ENCODE measurements at regions not wholly inside any gene's neighbourhood (a gene's known extent, or its start where the extent isn't known, plus 50 kb on each side); places are given as distances from the start of the nearest gene placed in this dataset.

DNA sequence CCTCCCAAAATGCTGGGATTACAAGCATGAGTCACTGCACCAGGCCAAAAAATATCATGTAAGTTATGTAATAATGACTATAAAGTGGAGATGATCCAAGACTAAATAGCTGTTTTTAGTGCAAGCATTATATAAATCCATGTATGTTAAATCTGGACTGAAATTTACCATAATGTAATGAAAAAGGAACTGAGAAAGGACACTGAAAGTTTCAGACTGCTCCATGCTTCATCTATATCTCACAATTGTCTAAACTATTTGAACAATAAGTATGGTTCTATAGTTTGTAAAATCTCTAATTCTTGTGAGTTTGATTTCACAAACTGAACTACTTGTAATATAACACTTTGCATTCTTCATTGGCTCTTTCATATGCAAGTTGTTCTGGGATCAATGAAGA, 2299.5 kb downstream of the PCDH9 start:
- no peaks in the 10 kb centered on the region for H3K36me3 ChIP-seq

DNA sequence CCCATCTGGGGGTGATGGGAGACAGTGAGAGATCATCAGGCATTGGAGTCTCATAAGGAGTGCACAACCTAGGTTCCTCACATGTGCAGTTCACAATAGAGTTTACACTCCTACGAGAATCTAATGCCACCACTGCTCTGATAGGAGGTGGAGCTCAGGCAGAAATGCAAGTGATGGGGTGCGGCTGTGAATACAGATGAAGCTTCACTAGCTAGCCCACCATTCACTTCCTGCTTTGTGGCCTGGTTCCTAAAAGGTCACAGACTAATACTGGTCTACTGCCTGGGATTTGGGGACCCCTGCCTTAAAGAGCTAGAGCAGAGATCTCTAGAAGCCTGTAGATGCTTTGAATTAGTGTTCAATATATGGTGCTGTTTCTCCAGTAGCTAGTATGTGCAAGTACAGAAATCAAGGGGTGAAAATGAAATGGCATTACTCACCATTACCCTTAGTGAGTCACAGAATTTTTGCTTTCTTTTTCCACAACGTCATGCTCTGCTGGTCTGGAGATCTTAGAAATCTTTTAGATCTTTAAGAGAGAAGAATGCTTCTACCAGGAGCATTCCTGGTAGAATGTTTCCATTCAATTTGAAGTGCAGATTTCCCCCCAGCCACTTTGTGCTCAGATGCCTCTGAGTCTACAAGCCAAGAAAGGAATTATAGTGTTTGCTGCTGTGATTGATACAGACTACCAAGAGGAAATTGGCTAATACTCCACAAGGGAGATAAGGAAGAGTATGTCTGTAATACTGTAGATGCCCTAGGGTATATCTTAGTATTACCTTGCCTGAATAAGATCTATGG, 2301.2 kb downstream of the PCDH9 start:
- Histone ChIP-seq H3K27ac (no peak overlapping the region), H3K9ac (no peak overlapping the region), H3K36me3 (no peaks in the 10 kb centered on the region), H3K4me3 (no peak overlapping the region), H3K4me1 (peaks cover 0 to 12% (median 10%) of the 10 kb centered on the region in 10 experiments; a peak in 17 of 20 replicates), H3K27me3 (no peaks in the 10 kb centered on the region), H3K9me3 (replicated peaks in 1 of 11) (peaks cover 0 to 4% (median 0%) of the 10 kb centered on the region in 11 experiments; a peak in 1 of 22 replicates), H3K4me2 (peak overlapping the region in 8 of 11 experiments; percentile 9 to 52 (median 41); a peak in 13 of 22 replicates), H4K20me1 (peaks cover 0 to 4% (median 0%) of the 10 kb centered on the region in 11 experiments; a peak in 1 of 22 replicates)
- TF ChIP-seq Cebpa-rat (IDR thresholded peaks at IDR 0.05): no peak

More for the DNA sequence above, 2299.5 kb downstream of the PCDH9 start:
- Histone ChIP-seq H3K4me2 (no peak overlapping the region), H3K4me1 (peaks cover 0 to 12% (median 10%) of the 10 kb centered on the region in 10 experiments; a peak in 17 of 20 replicates), H3K9ac (no peak overlapping the region), H4K20me1 (no peaks in the 10 kb centered on the region), H3K27ac (no peak overlapping the region), H3K9me3 (replicated peaks in 1 of 11) (peaks cover 0 to 2% (median 0%) of the 10 kb centered on the region in 11 experiments; a peak in 1 of 22 replicates), H3K27me3 (no peaks in the 10 kb centered on the region), H3K4me3 (no peak overlapping the region)
- no peak for TF ChIP-seq Cebpa-rat (IDR thresholded peaks at IDR 0.05)

DNA sequence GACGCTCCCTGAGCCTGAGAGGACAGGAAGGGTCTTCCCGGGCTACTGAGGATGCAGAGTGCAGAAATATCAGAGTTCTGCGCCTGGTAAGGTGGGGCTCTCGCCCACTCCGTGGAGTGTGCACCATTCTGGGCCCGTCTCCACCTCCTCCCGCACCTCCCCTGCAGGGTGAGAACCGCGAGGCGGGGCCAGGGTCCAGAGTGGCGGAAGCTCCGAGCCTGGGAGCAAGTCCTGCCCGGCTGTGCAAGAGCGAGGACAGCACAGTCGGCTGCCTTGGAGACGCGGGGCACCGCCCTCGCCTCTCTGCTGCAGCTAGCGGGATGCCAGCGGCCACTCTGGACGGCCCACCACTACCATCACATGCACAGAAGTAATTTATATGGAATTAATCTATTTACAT, 2304.4 kb downstream of the PCDH9 start:
- Histone ChIP-seq H3K36me3 (no peaks in the 10 kb centered on the region), H3K27ac (no peak overlapping the region), H3K27me3 (no peaks in the 10 kb centered on the region), H3K9ac (no peak overlapping the region), H3K9me3 (replicated peaks in 1 of 11) (peaks cover 0 to 4% (median 0%) of the 10 kb centered on the region in 11 experiments; a peak in 1 of 22 replicates), H3K4me1 (peaks cover 0 to 12% (median 10%) of the 10 kb centered on the region in 10 experiments; a peak in 17 of 20 replicates), H3K4me2 (no peak overlapping the region), H3K4me3 (no peak overlapping the region), H4K20me1 (peaks cover 0 to 4% (median 0%) of the 10 kb centered on the region in 11 experiments; a peak in 1 of 22 replicates)
- TF ChIP-seq Cebpa-rat (IDR thresholded peaks at IDR 0.05): no peak

DNA sequence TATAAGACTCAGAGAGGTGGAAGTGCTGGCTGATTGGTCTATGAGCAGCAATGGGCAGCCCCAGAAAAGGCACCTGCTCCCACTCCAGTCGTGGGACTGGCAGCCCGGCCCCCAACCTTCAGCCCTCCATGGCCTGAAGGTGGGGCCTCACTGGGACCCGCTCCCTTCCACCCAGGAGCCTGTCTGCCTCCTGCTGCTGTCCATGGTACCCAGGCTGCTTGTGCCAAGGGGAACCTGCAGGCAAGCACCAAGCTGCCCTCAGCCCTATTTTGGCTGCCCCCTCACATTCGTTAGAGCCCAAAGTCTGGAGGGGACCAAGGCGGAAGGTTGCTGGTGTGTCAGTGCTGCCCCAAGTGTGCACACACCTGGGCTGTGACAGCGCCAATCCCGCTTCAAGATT, 2304.9 kb downstream of the PCDH9 start:
- Histone ChIP-seq H3K27me3 (no peaks in the 10 kb centered on the region), H3K9ac (no peak overlapping the region), H3K4me2 (no peak overlapping the region), H3K4me3 (no peak overlapping the region), H3K4me1 (peaks cover 0 to 12% (median 10%) of the 10 kb centered on the region in 10 experiments; a peak in 17 of 20 replicates), H3K36me3 (no peaks in the 10 kb centered on the region), H4K20me1 (peaks cover 0 to 4% (median 0%) of the 10 kb centered on the region in 11 experiments; a peak in 1 of 22 replicates), H3K27ac (no peak overlapping the region), H3K9me3 (replicated peaks in 1 of 11) (peaks cover 0 to 4% (median 0%) of the 10 kb centered on the region in 11 experiments; a peak in 1 of 22 replicates)
- no peak for TF ChIP-seq Cebpa-rat (IDR thresholded peaks at IDR 0.05)

DNA sequence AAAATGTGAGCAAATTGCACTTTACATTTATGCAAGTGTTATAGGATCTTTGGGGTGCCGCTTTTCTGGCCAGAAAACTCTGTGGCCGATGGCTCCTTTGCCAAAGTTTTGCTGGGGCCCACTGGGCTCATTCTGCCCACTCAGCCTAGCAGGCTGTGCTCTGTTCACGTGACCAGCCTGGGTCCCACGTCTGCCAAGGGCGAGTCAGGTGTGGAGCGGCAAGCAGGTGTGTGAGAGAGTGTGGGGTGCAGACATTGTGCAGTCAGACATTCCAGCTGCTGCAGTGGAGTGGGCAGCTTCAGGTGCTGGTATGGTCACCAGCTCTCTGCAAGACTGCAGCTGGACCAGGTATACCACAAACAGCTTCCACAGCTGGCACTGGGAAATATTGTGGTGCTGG, 2305.7 kb downstream of the PCDH9 start:
- H4K20me1 ChIP-seq: peaks cover 0 to 4% (median 0%) of the 10 kb centered on the region in 11 experiments; a peak in 1 of 22 replicates
- H3K4me3 ChIP-seq: no peak overlapping the region
- H3K27me3 ChIP-seq: no peaks in the 10 kb centered on the region
- H3K36me3 ChIP-seq: no peaks in the 10 kb centered on the region
- TF ChIP-seq Cebpa-rat (IDR thresholded peaks at IDR 0.05): no peak
- no peak overlapping the region for H3K9ac ChIP-seq
- H3K9me3 ChIP-seq (replicated peaks in 1 of 11): peaks cover 0 to 4% (median 0%) of the 10 kb centered on the region in 11 experiments; a peak in 1 of 22 replicates
- no peak overlapping the region for H3K27ac ChIP-seq
- H3K4me1 ChIP-seq: peaks cover 0 to 12% (median 10%) of the 10 kb centered on the region in 10 experiments; a peak in 17 of 20 replicates
- H3K4me2 ChIP-seq: no peak overlapping the region

DNA sequence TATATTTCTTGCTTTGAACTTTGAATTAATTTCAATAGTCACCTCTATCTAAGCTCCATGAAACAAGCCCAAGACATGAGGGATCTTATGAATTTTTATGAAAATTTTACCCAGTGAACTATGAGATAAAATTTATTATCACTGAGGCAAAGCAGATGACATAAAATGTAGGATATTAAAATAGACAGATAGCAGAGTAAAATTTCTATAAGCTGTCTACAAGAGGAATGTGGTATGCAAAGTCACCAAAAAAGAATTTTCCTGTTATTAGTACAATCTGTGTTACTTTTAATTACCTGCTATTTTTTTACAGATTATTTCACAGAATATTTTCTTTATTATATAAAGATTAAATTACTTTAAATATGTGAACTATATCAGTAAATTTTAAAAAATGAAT, 2312.6 kb downstream of the PCDH9 start:
- Histone ChIP-seq H3K36me3 (no peaks in the 10 kb centered on the region), H3K4me3 (no peak overlapping the region), H3K27me3 (no peaks in the 10 kb centered on the region), H3K27ac (no peak overlapping the region), H3K4me1 (no peaks in the 10 kb centered on the region), H3K9ac (no peak overlapping the region), H3K4me2 (no peak overlapping the region), H3K9me3 (replicated peaks in 1 of 11) (peaks cover 0 to 8% (median 4%) of the 10 kb centered on the region in 11 experiments; a peak in 5 of 22 replicates), H4K20me1 (no peaks in the 10 kb centered on the region)
- TF ChIP-seq Cebpa-rat (IDR thresholded peaks at IDR 0.05): no peak

DNA sequence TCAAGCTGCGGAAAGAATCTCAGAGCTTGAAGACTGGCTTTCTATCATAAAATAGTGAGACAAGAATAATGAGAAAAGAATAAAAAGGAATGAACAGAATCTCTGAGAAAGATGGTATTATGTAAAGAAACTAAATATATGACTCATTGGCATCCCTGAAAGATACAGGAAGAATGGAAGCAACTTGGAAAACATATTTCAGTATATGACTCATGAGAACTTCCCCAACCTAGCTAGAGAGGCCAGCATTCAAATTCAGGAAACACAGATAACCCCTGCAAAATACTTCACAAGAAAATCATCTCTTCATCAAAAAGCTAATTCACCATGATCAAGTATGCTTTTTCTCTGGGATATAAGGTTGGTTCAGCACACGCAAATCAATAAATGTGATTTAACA, 2318.0 kb downstream of the PCDH9 start:
- Histone ChIP-seq H3K36me3 (no peaks in the 10 kb centered on the region), H3K9ac (no peak overlapping the region), H3K4me1 (peaks cover 0 to 11% (median 0%) of the 10 kb centered on the region in 10 experiments; a peak in 3 of 20 replicates), H3K4me3 (no peak overlapping the region), H4K20me1 (no peaks in the 10 kb centered on the region), H3K9me3 (replicated peaks in 1 of 11) (peaks cover 0 to 8% (median 4%) of the 10 kb centered on the region in 11 experiments; a peak in 5 of 22 replicates), H3K27ac (no peak overlapping the region), H3K4me2 (0 out of 22 replicates have a peak overlapping the region, but pooled peaks of 1 of the 11 experiments have one; percentile 4), H3K27me3 (no peaks in the 10 kb centered on the region)
- no peak for TF ChIP-seq Cebpa-rat (IDR thresholded peaks at IDR 0.05)

DNA sequence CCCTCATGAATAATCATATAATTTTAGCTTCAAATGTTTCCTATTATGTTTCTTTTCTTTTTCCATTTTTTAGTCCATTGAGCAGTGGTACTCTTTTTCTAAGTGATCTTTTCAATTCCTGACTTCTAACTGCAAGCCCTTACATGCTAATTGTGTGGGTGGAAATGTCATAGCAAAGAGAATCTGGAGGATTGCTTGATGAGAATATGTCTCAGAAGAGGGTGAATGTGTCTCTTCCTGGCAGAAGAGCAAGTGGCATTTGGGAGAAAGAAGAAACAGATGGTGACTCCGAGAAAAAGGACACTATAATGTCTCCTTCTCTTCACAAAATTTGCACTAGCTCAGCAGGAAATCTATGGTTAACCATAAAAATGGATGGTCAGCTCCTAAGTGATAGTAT, 2320.0 kb downstream of the PCDH9 start:
- H3K9me3 ChIP-seq (replicated peaks in 1 of 11): peaks cover 0 to 8% (median 4%) of the 10 kb centered on the region in 11 experiments; a peak in 5 of 22 replicates
- TF ChIP-seq Cebpa-rat (IDR thresholded peaks at IDR 0.05): no peak
- H3K4me2 ChIP-seq: no peak overlapping the region
- H3K4me3 ChIP-seq: no peak overlapping the region
- H3K36me3 ChIP-seq: no peaks in the 10 kb centered on the region
- peaks cover 0 to 11% (median 0%) of the 10 kb centered on the region in 10 experiments; a peak in 3 of 20 replicates for H3K4me1 ChIP-seq
- no peaks in the 10 kb centered on the region for H3K27me3 ChIP-seq
- no peak overlapping the region for H3K9ac ChIP-seq
- H4K20me1 ChIP-seq: no peaks in the 10 kb centered on the region
- H3K27ac ChIP-seq: no peak overlapping the region

DNA sequence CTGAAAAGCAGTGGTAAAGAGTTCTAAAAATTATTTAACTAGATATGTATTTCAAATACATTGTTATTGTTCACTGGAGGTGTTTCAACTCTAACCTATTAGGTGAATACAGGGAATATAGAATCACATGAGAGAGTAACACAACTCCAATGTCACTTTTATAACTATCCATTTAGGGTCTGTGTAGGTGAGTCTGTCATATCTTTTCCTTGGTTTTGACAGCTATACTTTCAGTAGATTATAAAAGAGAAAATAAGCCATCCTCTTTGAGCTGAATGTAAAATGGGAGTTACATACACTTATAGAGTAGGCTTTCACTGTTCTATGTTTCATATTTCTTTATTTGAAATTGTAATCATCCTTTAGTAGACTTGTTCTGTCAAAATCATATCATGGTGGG, 2321.0 kb downstream of the PCDH9 start:
- Histone ChIP-seq H3K4me2 (no peak overlapping the region), H3K4me1 (peaks cover 0 to 11% (median 0%) of the 10 kb centered on the region in 10 experiments; a peak in 3 of 20 replicates), H3K27ac (no peak overlapping the region), H3K9me3 (replicated peaks in 1 of 11) (peaks cover 0 to 8% (median 4%) of the 10 kb centered on the region in 11 experiments; a peak in 5 of 22 replicates), H3K27me3 (no peaks in the 10 kb centered on the region), H3K36me3 (no peaks in the 10 kb centered on the region), H3K9ac (no peak overlapping the region), H4K20me1 (no peaks in the 10 kb centered on the region), H3K4me3 (no peak overlapping the region)
- TF ChIP-seq Cebpa-rat (IDR thresholded peaks at IDR 0.05): no peak
